ENCODE measurements at regions not wholly inside any gene's neighbourhood (a gene's known extent, or its start where the extent isn't known, plus 50 kb on each side); places are given as distances from the start of the nearest gene placed in this dataset.

GRCh38 chr18:32621034-32621433 lies 150.4 kb upstream of the GAREM1 start:
- no peak for DNase-seq

GRCh38 chr18:32618546-32618945 lies 147.9 kb upstream of the GAREM1 start:
- no peak for DNase-seq

GRCh38 chr18:32613821-32614220 lies 143.1 kb upstream of the GAREM1 start:
- DNase-seq, result no peak

GRCh38 chr18:32612651-32613050 lies 142.0 kb upstream of the GAREM1 start:
- no peak for DNase-seq

GRCh38 chr18:32610176-32610575 lies 139.5 kb upstream of the GAREM1 start:
- DNase-seq, result no peak

GRCh38 chr18:32607816-32608215 lies 137.1 kb upstream of the GAREM1 start:
- no peak for DNase-seq

GRCh38 chr18:32598144-32598543 lies 127.5 kb upstream of the GAREM1 start:
- no peak for DNase-seq

GRCh38 chr18:32596501-32596900 lies 125.8 kb upstream of the GAREM1 start:
- DNase-seq, result no peak

- no peak for DNase-seq
Measured at GRCh38 chr18:32595832-32596231, 125.2 kb upstream of the GAREM1 start.

- no peak for DNase-seq
Measured at GRCh38 chr18:32588191-32588590, 117.5 kb upstream of the GAREM1 start.

- no peak for DNase-seq
Measured at GRCh38 chr18:32583431-32583830, 112.7 kb upstream of the GAREM1 start.

- no peak for DNase-seq
Measured at GRCh38 chr18:32582455-32582854, 111.8 kb upstream of the GAREM1 start.

- no peak for DNase-seq
Measured at GRCh38 chr18:32577561-32577960, 106.9 kb upstream of the GAREM1 start.

- DNase-seq, result no peak
Measured at GRCh38 chr18:32576296-32576916, 105.7 kb upstream of the GAREM1 start.

GRCh38 chr18:32566960-32567359 lies 96.3 kb upstream of the GAREM1 start:
- DNase-seq, result no peak

GRCh38 chr18:32553640-32554365 lies 83.1 kb upstream of the GAREM1 start:
- DNase-seq, result no peak

- no peak for DNase-seq
Measured at GRCh38 chr18:32553174-32553573, 82.5 kb upstream of the GAREM1 start.

GRCh38 chr18:32552421-32553030 lies 81.8 kb upstream of the GAREM1 start:
- peak; percentile 38 for DNase-seq

GRCh38 chr18:32550963-32551362 lies 80.3 kb upstream of the GAREM1 start:
- DNase-seq, result no peak

- DNase-seq, result no peak
Measured at GRCh38 chr18:32549248-32550110, 78.8 kb upstream of the GAREM1 start.

GRCh38 chr18:32548688-32549087 lies 78.0 kb upstream of the GAREM1 start:
- DNase-seq, result no peak

GRCh38 chr18:32545631-32546030 lies 74.9 kb upstream of the GAREM1 start:
- no peak for DNase-seq

- no peak for DNase-seq
Measured at GRCh38 chr18:32544088-32544487, 73.4 kb upstream of the GAREM1 start.

Data from stimulated activated naive CD4-positive, alpha-beta T cell treated with Interleukin-2 at 50 U/mL for 16 hours (primary cell).